ENCODE measurements at regions not wholly inside any gene's neighbourhood (a gene's known extent, or its start where the extent isn't known, plus 50 kb on each side); places are given as distances from the start of the nearest gene placed in this dataset.

- no peak for DNase-seq
Measured at GRCh38 chr13:58843071-58843470, 1211.5 kb downstream of the PCDH17 start.

DNA sequence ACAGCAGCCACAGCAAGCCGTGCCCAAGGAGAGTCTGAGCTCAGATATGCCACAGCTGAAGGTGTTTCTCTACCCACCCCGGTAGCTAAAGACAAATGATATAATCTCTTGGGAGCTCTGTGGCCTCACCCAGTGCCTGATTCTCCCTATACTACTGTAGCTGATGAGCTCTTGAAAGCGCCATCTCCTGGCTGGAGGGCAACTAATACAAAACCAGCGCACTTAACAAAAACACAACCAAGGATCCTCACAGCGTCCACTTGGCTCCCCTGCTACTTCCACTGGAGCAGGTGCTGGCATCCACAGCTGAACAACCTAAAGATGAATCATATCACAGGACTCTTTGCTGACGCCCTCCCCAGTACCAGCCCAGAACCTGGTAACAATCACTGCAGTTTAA is 1212.0 kb downstream of the PCDH17 start:
- DNase-seq, result no peak

DNA sequence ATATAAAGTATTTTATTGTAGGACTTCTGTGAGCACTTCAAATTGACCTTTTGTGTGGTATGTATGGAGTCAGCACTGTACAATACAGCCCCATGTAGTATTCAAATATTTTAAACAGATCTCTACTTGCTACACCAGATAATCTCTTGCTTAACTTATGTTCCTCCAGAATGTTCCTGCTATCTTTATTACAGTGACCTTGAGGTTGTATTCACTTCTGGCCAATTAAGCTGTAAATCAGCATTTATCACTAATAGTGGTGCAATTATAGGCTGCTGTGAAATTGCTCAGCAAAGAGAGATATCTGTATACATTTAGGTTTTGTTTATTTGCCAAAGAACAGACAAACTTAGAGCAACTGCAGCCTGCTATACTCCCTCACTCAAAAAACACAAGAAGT is 1218.6 kb downstream of the PCDH17 start:
- no peak for DNase-seq

- no peak for DNase-seq
Measured at GRCh38 chr13:58852076-58852475, 1220.5 kb downstream of the PCDH17 start.

GRCh38 chr13:58855283-58855682 is 1223.7 kb downstream of the PCDH17 start:
- no peak for DNase-seq

- no peak for DNase-seq
Measured at GRCh38 chr13:58858870-58859371, 1227.4 kb downstream of the PCDH17 start.

- no peak for DNase-seq
Measured at GRCh38 chr13:58865286-58865685, 1233.7 kb downstream of the PCDH17 start.

- DNase-seq, result no peak
Measured at GRCh38 chr13:58869566-58869965, 1238.0 kb downstream of the PCDH17 start.

DNA sequence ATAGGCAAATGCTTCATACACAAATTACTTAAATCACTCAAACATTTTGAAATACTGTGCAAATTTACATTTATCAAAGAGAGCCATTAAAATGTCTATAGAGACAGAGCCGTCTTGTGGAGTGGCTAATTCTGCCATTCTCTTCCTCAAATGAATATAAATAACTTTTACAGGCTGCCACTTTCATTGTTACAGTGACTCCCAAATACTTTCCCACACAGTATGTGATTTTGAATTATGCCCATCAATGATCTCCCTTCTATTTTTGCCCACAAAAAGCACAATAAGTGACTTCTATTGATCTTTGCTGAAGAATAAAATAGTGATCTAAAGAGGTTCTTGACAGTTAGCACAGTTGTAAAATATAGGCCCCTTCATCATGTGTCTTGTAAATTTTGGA is 1244.9 kb downstream of the PCDH17 start:
- no peak for DNase-seq

GRCh38 chr13:58879114-58879513 is 1247.6 kb downstream of the PCDH17 start:
- DNase-seq, result no peak

DNA sequence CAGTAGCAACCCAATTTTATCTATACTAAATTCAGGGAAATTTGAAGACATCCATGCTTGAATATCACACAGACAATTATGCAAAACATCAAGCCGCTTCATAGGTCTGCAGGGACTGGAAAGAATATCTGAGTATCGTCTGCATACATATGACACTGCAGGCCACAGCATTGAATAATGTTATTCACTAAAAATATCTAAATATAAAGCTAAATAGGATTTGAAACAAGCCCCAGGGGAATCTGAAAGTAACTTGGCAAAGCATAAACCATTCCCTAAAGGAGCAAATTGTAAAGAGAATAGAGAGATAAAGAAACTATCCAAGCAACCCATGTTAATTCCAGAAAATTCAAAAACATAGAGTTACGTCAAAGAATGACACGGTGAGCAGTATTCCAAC is 1251.0 kb downstream of the PCDH17 start:
- DNase-seq, result no peak

DNA sequence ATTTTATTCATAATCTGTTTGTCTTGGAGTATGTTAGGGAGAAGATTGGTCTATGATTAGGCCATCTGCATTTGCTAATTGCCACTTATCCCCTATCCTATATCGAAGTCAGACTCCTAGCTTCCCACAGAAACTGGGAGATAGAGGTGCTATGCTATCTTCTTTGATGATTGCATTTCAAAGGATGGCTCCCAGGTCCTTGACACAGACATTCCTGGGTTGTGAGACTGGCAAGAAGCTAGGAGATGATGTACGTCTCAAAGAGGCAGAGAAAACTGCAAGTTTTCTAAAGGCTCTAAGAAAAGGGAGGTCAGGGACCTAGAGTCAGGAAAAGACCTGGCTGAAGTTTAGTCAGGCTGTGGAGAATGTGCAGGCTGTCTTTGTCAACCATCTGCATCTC is 1251.9 kb downstream of the PCDH17 start:
- no peak for DNase-seq

GRCh38 chr13:58884353-58885209 is 1253.0 kb downstream of the PCDH17 start:
- DNase-seq, result no peak

DNA sequence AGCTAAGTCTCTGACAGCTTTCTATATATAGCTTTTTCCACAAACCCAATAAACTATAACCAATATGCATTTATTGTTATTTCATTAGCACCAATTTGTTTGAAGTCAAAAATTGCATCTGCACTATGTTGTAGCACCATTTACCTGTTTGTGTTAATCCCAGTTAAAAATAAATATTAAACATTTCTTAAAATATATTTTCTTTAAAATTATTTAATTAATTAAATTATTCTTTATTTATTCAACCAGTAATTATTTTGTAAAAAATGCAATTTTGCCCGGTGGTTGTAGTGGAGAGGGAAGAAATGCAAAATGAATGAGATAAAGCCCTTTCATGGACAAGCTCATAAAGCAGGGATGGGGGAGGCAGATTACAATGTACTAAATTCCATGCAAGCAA is 1257.9 kb downstream of the PCDH17 start:
- no peak for DNase-seq

DNA sequence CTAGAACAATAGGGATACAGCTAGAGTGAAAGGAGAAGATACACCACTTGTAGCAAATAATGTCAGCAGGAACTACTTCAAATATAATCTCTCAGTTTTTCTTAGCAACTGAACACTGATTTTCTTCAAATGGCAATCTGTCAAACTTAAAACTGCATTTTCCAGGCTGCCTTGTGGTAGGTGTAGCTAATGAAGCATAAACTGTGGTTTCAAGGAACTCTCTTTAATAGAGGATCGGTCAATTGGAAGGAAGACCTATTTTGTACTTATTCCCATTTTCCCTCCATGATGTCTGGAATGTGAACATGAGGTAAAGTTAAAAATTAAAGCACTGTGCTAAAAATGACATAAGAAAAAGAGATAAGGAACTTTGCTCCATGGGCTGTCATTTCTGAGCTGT is 1261.9 kb downstream of the PCDH17 start:
- DNase-seq, result no peak

GRCh38 chr13:58906329-58907007 is 1257.3 kb downstream of the DIAPH3 start:
- DNase-seq, result no peak

DNA sequence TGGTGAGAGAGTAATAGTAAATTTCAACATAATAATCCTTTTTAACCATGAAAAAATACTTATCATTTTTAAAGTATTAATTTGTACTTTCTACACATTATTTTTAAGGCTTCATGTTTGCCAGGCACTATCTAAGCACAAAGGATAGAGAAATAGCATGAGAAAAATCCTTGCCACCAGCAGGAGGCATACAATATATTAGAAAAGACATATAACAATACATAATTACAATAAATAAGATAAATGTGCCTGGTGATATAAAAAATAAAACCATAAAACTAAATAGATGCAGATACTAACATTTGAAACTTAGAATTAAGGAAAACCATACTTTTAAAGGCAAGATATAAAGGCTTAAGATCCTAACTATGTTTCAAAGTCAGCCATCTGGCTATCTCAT is 1256.4 kb downstream of the DIAPH3 start:
- no peak for DNase-seq

DNA sequence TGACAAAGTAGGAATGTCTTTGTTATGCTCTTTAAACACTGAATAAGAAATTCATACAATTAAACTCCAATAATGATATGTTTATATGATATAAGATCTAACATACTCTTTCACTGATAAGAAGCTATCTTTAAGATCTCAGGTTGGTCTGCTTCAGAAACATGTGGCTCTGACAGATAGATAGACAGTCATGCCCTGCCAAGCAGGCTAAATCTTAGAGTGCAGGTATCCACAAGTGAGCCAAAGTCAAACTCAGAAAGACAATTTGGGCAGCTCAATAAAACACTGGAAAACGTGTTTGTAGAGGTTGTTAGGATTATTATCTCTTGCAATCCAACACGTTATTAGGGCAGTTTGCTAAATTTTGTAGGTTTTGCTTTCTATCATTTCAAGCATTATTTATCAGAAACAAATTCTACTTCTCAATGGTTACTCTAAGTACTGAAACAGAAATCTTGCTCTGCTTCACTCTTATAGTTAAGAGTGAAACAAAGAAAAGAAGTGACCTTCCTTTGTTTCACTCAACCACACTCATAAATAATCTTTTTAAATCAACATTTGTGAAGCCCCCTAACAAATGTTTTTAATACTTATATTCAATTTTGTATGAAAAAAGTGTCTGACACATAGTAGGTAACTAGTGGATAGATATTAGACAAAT is 1255.6 kb downstream of the DIAPH3 start:
- no peak for DNase-seq

DNA sequence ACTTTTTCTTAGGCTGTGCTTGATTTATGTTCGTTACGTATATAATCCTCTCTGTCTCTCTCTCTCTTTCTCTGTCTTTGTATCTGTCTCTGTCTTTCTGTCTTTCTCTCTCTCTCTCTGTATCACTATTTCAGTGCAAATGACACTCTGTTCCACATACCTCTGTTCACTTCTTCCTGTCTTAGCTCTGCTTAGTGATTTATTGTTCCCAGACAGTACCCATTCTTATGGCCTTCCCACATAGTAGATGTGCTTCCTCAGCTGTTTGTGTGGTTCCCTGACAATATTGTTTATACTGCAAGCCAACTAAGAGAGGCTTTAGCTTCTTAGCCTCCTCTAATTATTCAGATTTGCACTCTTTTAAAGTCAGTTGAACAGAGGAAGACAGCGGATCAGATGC is 1244.2 kb downstream of the DIAPH3 start:
- no peak for DNase-seq

DNA sequence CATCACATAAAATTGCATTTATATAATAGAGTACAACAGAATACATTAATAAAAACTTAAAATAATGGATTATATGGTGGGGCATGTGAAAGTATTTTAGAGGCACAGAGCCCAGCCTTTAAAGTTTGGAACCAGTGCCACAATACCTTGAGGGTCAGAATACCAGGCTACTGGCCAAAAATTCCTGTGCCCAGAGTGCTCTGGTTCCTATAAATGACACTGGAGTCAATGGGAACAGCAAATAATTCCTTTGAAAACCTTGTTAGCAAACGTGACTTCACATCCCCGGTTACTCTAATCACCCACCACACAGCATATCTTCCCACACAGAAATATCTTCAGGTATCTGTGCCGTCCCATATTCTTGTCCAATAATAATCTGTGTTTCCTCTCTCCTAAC is 1242.6 kb downstream of the DIAPH3 start:
- no peak for DNase-seq

DNA sequence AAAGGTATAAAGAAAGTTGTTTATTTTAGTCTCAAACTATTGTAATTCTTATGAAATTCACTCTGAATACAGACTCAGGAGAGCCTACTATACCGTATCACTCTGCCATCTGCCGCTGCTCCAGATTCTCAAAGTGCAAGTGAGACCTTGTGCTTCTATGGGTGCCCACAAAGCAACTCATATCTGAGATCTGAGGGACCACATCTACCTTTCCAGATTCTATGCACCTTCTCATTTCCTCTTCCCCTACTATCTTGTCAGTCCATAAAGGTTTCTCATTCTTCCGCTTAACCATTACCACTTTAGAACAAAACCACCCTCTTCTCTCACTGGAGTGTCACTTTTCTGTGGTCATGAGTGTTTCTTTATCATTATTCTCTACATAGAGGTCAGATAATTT is 1236.9 kb downstream of the DIAPH3 start:
- no peak for DNase-seq

- no peak for DNase-seq
Measured at GRCh38 chr13:58933475-58933874, 1230.3 kb downstream of the DIAPH3 start.

DNA sequence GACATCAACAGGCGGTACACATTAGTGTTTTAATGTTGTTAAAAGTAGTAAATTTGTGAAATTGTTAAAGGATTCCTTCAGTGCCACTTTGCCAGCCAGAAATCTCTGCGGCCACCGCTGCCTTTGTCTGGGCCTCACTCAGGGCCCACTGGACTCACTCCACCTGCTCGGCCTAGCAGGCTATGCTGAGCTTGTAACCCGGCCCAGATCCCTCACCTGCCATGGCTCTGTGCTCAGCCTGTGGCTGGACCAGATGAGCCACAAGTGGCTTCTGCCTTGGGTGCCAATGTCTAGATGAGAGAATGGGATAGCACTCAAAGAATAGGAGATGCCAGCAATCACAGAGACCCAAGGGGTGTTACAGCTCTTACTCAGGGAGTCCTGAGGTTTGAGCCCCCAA is 1228.0 kb downstream of the DIAPH3 start:
- DNase-seq, result no peak

DNA sequence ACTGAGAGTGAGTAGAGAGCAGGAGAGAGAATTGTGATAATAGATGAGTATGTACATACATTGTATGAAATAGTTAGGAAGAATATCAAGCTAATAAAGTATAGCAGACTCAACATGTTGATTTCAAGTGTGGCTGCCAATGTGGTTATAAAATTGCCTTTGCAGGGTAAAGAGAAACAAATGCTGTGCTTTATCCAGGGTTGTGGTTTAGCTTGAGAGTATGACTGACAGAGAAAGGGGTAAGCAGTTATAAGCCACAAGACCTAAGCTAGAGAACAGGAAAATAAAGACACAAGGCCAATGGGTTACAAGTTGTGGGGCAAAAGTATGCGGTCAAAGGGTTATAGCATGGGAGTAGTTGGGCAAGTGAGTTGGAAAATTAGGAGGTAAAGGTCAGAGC is 1217.5 kb downstream of the DIAPH3 start:
- DNase-seq, result no peak
